CD4-positive, alpha-beta T cell (primary cell): ENCODE measurements at regions not wholly inside any gene's neighbourhood (a gene's known extent, or its start where the extent isn't known, plus 50 kb on each side); places are given as distances from the start of the nearest gene placed in this dataset.

Source experiments
- ATAC-seq: fragments of 200-7000 bp; cut with Tn5 transposase; one replicate; pipeline ENCODE4 v1.10.0; 2022; ENCODE audit warnings: mild to moderate bottlenecking; ENCODE audit not compliant: poor library complexity
- CTCF ChIA-PET: fragments of 350-600 bp; sonication (Branson Sonifier 250); formaldehyde crosslinking; loops from one replicate; lab custom pipeline; 2021; ENCODE audit warnings: antibody characterized with exemption, inconsistent platforms; lab: Charles Lee
- POLR2A ChIA-PET: fragments of 350-600 bp; sonication (Branson Sonifier 250); formaldehyde crosslinking; loops from one replicate; lab custom pipeline; 2021; ENCODE audit warnings: antibody characterized with exemption, inconsistent platforms; lab: Charles Lee
- DNase-seq, 14 experiments: peaks; one replicate each; pipeline ENCODE4 v3.0.0-alpha.2; 2013 to 2020; ENCODE audit warnings: mixed read lengths in 2 of 14
- H3K27ac ChIP-seq, 2 donors: one replicate each; pipeline versions ENCODE4 v1.5.1 to v1.7.0; 2013; ENCODE audit warnings: low read length in 2 of 2, low read depth in 1 of 2, mild to moderate bottlenecking in 1 of 2
- H3K27me3 ChIP-seq, 2 experiments: 1 replicate in 1 of 2; 2 replicates in 1 of 2; pipeline versions ENCODE4 v1.6.1 to v1.7.0; 2013; ENCODE audit warnings: low read length in 2 of 2, control low read depth in 1 of 2, mild to moderate bottlenecking in 1 of 2, moderate library complexity in 1 of 2; ENCODE audit not compliant: insufficient read depth in 2 of 2, control insufficient read depth in 1 of 2
- H3K36me3 ChIP-seq: one replicate; pipeline ENCODE4 v1.6.1; 2013; ENCODE audit warnings: low read length, control low read depth; ENCODE audit not compliant: insufficient read depth
- H3K4me1 ChIP-seq: one replicate; pipeline ENCODE4 v1.6.1; 2013; ENCODE audit warnings: low read length, control low read depth; ENCODE audit not compliant: insufficient read depth
- H3K4me3 ChIP-seq: one replicate; pipeline ENCODE4 v1.5.1; 2013; ENCODE audit warnings: mild to moderate bottlenecking, low read length, moderate library complexity
- H3K9me3 ChIP-seq, 2 experiments: 1 replicate in 1 of 2; 2 replicates in 1 of 2; pipeline versions ENCODE4 v1.6.1 to v1.7.0; 2013; ENCODE audit warnings: low read length in 2 of 2, mild to moderate bottlenecking in 2 of 2, control low read depth in 1 of 2, moderate library complexity in 1 of 2; ENCODE audit not compliant: control insufficient read depth in 1 of 2, insufficient read depth in 1 of 2
- H3K27ac Mint-ChIP-seq: one replicate; pipeline ENCODE4 v1.8.0; 2020; ENCODE audit warnings: mixed read lengths
- H3K27me3 Mint-ChIP-seq: one replicate; pipeline ENCODE4 v1.8.0; 2021; ENCODE audit warnings: mixed read lengths
- H3K36me3 Mint-ChIP-seq: one replicate; pipeline ENCODE4 v1.8.0; 2021; ENCODE audit warnings: low read depth, mixed read lengths
- H3K4me1 Mint-ChIP-seq: one replicate; pipeline ENCODE4 v1.8.0; 2021; ENCODE audit warnings: low read depth, mixed read lengths
- H3K4me3 Mint-ChIP-seq: one replicate; pipeline ENCODE4 v1.8.0; 2020; ENCODE audit warnings: mild to moderate bottlenecking, mixed read lengths
- H3K9me3 Mint-ChIP-seq: one replicate; pipeline ENCODE4 v1.8.0; 2020; ENCODE audit warnings: mixed read lengths
- intact Hi-C, 2 experiments: fragments of 100-400 bp; cut with DNase I in 1 of 2; cut with micrococcal nuclease in 1 of 2; formaldehyde crosslinking; loops; one replicate each; pipeline versions ENCODE4 v1.15.1 to v1.9.0; 2023 to 2025; cut with DNase I, micrococcal nuclease
- TF ChIP-seq, protein P1 (sequence below): fragments of 200-600 bp; IDR thresholded peaks from one replicate; pipeline ENCODE4 v1.8.0; 2022; ENCODE audit warnings: antibody characterized with exemption, mild to moderate bottlenecking

DNA sequence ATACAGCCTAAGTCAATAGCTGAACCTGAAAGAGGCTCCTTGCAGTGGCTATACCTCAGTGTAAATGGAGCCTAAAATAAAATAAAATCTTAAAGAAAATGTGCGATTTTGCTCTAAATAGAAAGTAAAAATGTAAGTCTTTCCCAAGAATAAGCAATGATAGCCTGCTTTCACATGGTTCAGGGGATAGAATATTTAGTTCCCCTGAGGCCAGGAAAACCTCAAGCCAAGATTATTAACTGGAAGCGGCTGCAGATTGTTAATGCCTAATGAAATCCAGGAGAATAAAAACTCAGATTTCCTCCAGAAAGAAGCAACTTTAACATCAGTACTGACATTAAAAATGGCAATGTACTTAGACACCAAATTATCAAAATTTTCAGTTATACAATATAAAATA lies 463.7 kb downstream of the CYLC2 start:
- Mint-ChIP-seq H3K27me3 (no peaks in the 10 kb centered on the region), H3K4me3 (no peak overlapping the region), H3K36me3 (no peaks in the 10 kb centered on the region), H3K4me1 (no peaks in the 10 kb centered on the region), H3K9me3 (peaks cover 7% of the 10 kb centered on the region), H3K27ac (no peak overlapping the region)
- CTCF ChIA-PET: no interaction called here
- H3K4me1 ChIP-seq: no peaks in the 10 kb centered on the region
- H3K27me3 ChIP-seq: no peaks in the 10 kb centered on the region
- no peak overlapping the region for H3K27ac ChIP-seq
- H3K9me3 ChIP-seq: peaks cover 0 to 4% of the 10 kb centered on the region in 2 experiments
- POLR2A ChIA-PET: no interaction called here
- TF ChIP-seq, protein P1, sequence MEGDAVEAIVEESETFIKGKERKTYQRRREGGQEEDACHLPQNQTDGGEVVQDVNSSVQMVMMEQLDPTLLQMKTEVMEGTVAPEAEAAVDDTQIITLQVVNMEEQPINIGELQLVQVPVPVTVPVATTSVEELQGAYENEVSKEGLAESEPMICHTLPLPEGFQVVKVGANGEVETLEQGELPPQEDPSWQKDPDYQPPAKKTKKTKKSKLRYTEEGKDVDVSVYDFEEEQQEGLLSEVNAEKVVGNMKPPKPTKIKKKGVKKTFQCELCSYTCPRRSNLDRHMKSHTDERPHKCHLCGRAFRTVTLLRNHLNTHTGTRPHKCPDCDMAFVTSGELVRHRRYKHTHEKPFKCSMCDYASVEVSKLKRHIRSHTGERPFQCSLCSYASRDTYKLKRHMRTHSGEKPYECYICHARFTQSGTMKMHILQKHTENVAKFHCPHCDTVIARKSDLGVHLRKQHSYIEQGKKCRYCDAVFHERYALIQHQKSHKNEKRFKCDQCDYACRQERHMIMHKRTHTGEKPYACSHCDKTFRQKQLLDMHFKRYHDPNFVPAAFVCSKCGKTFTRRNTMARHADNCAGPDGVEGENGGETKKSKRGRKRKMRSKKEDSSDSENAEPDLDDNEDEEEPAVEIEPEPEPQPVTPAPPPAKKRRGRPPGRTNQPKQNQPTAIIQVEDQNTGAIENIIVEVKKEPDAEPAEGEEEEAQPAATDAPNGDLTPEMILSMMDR: no peak
- H3K36me3 ChIP-seq: no peaks in the 10 kb centered on the region
- intact Hi-C loops: no loop called here
- ATAC-seq (no peak), DNase-seq (no peak)
- no peak overlapping the region for H3K4me3 ChIP-seq

DNA sequence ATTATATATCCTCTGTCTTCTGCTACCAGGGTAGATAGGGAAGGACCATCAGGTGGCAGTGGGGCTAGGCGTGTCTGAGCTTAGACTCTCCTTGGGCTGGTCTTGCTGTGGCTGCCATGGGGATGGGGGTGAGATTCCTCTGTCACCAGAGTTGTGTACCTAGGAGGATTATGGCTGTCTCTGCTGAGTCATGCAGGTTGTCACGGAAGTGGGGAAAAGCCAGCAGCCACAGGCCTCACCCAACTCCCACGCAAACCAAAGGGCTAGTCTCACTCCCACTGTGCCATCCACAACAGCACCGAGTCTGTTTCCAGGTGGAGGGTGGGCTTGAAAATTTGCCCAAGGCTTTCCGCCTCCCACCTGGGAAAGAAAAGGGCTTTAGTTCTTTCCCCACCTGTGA lies 476.1 kb downstream of the CYLC2 start:
- no peak overlapping the region for H3K4me3 Mint-ChIP-seq
- ChIA-PET POLR2A (no interaction called here), CTCF (no interaction called here)

DNA sequence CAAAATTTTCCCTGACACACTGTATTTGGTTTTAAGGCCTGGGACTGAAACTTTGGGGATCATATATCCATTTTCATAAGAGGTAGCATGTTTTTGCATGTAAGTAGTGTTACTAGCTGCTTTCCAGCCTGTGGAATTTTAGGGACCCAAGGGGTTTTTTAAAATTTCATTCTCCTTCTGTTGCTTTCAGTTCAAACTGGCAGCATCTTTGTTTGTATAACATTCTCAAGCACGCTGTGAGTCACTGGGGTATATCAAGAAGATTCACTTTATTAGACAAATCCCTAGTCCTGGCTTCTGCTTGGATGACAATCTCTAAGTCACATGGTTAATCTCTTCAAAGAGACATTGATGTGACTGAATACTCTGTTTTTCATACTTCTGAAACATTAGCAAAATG lies 479.0 kb downstream of the CYLC2 start:
- intact Hi-C loops: no loop called here
- TF ChIP-seq, protein P1: no peak
- ChIA-PET CTCF (no interaction called here), POLR2A (no interaction called here)
- peaks cover 15% of the 10 kb centered on the region for H3K9me3 Mint-ChIP-seq
- H3K36me3 Mint-ChIP-seq: no peaks in the 10 kb centered on the region
- H3K4me3 Mint-ChIP-seq: no peak overlapping the region
- Histone ChIP-seq H3K9me3 (peaks cover 0 to 12% of the 10 kb centered on the region in 2 experiments), H3K27ac (no peak overlapping the region), H3K4me1 (no peaks in the 10 kb centered on the region), H3K4me3 (no peak overlapping the region), H3K27me3 (no peaks in the 10 kb centered on the region), H3K36me3 (no peaks in the 10 kb centered on the region)
- no peak for ATAC-seq
- H3K27me3 Mint-ChIP-seq: no peaks in the 10 kb centered on the region
- no peak overlapping the region for H3K27ac Mint-ChIP-seq
- no peak for DNase-seq
- H3K4me1 Mint-ChIP-seq: no peaks in the 10 kb centered on the region

More for the DNA sequence above, 476.1 kb downstream of the CYLC2 start:
- Mint-ChIP-seq H3K27ac (no peak overlapping the region), H3K9me3 (peaks cover 4% of the 10 kb centered on the region), H3K36me3 (no peaks in the 10 kb centered on the region), H3K27me3 (no peaks in the 10 kb centered on the region), H3K4me1 (no peaks in the 10 kb centered on the region)
- DNase-seq: no peak
- H3K27ac ChIP-seq: no peak overlapping the region
- H3K27me3 ChIP-seq: no peaks in the 10 kb centered on the region
- TF ChIP-seq, protein P1: no peak
- no peak for ATAC-seq
- no peaks in the 10 kb centered on the region for H3K36me3 ChIP-seq
- no peaks in the 10 kb centered on the region for H3K4me1 ChIP-seq
- H3K9me3 ChIP-seq: peaks cover 0 to 12% of the 10 kb centered on the region in 2 experiments
- no peak overlapping the region for H3K4me3 ChIP-seq
- intact Hi-C loops: no loop called here
